AG04450 (cell line): ENCODE measurements at regions not wholly inside any gene's neighbourhood (a gene's known extent, or its start where the extent isn't known, plus 50 kb on each side); places are given as distances from the start of the nearest gene placed in this dataset.

Experiments used
- CTCF ChIA-PET: fragments of 300-600, 350-600 bp; formaldehyde crosslinking; extraction: SDS; loops from one replicate; lab custom pipeline; 2022; ENCODE audit warnings: antibody characterized with exemption, inconsistent platforms; lab: Charles Lee
- POLR2A ChIA-PET: fragments of 350-600 bp; formaldehyde crosslinking; extraction: SDS; loops from one replicate; lab custom pipeline; 2021; ENCODE audit warnings: antibody characterized with exemption, inconsistent platforms; lab: Yijun Ruan, JAX
- DNase-seq: peaks from one replicate; pipeline ENCODE4 v3.0.0-alpha.2; 2011; ENCODE audit warnings: low read depth, low spot score
- H3K27ac ChIP-seq: one replicate; pipeline ENCODE4 v1.5.1; 2012; ENCODE audit warnings: low read depth, low read length, control low read depth
- H3K27me3 ChIP-seq: one replicate; pipeline ENCODE4 v1.6.0; 2012; ENCODE audit warnings: low read length; ENCODE audit not compliant: control insufficient read depth, insufficient read depth
- H3K4me3 ChIP-seq: 2 replicates; pipeline ENCODE4 v1.5.1; 2011; ENCODE audit warnings: mild to moderate bottlenecking, low read depth, low read length, control low read depth
- H3K9me3 ChIP-seq: 2 replicates; pipeline ENCODE4 v1.5.1; 2012; ENCODE audit warnings: low read length; ENCODE audit not compliant: control insufficient read depth, insufficient read depth
- TF ChIP-seq, protein P1 (sequence below): IDR thresholded peaks from 2 replicates; pipeline ENCODE4 v1.5.1; 2011; ENCODE audit warnings: low read depth, low read length, control low read depth, inconsistent platforms

DNA sequence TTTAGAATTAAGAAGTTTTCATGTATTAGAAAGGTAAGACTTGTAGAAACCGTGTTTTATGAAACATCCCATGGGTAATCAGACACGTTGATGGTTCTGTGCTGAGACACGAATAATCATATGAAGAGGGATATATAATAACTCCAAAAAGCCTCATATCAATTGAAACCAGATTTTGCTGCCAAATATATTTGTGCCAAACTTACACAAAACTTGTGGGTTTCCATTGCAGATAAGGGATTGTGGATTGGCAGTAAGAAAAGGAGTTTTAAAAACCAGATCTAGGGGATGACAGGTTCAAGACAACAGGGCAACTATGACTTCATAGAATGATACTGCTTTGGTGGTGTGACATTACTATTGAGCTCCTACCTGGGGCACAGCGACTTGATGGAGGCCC, 616.1 kb downstream of the BCOR start:
- ChIA-PET CTCF (no interaction called here), POLR2A (no interaction called here)
- H3K9me3 ChIP-seq = no peaks in the 10 kb centered on the region
- DNase-seq = no peak
- no peak overlapping the region for H3K4me3 ChIP-seq
- H3K27ac ChIP-seq = no peak overlapping the region
- no peaks in the 10 kb centered on the region for H3K27me3 ChIP-seq
- TF ChIP-seq, protein P1, sequence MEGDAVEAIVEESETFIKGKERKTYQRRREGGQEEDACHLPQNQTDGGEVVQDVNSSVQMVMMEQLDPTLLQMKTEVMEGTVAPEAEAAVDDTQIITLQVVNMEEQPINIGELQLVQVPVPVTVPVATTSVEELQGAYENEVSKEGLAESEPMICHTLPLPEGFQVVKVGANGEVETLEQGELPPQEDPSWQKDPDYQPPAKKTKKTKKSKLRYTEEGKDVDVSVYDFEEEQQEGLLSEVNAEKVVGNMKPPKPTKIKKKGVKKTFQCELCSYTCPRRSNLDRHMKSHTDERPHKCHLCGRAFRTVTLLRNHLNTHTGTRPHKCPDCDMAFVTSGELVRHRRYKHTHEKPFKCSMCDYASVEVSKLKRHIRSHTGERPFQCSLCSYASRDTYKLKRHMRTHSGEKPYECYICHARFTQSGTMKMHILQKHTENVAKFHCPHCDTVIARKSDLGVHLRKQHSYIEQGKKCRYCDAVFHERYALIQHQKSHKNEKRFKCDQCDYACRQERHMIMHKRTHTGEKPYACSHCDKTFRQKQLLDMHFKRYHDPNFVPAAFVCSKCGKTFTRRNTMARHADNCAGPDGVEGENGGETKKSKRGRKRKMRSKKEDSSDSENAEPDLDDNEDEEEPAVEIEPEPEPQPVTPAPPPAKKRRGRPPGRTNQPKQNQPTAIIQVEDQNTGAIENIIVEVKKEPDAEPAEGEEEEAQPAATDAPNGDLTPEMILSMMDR = no peak

DNA sequence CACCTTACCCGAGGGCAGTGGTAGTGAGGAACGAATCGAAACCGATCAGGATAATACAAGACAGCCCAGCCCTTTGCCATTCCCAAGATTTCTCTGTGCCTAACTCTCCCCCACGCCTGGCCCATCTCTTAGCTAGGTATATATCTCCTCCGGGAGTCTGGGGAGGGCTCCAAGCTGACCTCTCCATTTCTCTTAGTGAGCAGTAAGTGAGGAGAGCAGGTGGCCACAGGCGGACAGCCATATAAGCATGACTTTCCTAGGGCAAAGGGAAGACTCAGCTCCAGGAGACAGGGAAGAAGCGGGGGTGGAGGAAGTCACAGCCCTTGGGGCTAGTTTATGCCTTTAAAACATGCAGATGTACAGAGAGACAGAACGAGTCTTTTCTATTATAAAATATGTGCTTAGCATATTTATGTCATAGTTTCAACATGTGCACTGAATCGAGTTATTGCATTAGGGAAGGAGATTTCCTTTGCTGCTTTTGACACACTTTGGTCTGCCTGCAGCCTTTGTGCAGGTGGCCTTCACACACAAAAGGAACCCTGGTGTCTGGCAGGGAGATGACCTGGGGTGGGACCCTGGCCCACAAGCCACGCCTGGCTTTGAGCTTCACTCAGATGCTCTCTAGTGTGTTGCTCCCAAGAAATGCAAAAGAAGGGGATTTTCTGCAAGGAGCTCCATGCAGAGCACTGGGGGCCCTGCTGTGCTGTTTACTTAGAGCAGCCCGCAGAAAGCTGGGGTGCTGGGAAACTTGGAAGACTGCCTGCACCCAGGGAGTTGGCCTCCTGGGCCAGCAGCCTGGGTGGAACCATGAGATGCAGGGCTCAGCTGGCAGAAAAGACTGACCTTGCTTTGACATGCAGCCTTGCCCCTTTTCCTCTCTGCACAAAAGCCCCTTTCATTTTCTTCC, 613.3 kb downstream of the BCOR start:
- POLR2A ChIA-PET = no interaction called here

DNA sequence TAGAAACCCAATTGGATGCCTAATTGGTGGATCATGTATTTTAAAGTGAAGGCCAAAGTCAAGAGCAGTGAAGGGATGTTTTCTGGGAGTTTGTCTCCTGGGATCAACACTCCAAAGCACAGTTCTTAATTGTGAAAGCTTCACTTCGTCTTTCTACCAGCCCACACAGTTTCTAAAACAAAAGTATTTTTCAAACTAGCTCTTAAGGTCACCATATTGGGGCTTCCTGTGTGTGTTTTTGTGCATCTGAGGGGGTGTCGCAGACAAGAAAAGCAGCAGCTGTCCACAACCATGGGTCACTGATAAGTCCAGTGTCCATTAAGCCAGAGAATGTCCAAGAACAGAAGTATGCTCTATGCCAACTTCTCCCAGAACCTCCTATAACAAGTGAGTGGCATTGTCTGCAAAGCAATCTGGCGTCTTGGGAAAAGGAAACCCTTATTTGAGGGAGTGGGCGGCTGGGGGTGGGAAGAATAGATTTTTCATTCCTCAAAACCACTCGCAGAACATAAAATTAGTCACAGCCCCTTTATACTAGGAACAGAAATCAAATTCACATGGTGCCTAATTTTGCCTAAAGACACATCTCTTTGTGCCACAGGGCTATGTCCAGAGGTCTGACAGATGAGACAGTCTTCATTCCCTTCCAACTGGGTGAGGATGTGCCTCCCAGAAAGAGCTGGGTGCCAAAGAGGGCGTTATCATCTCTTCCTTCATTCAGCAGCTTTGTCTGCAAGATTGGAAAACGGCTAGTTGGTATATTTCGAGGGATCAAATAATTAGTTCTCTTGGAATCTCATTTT, 610.4 kb downstream of the BCOR start:
- CTCF ChIA-PET = no interaction called here
- H3K27me3 ChIP-seq = no peaks in the 10 kb centered on the region
- DNase-seq = no peak
- POLR2A ChIA-PET = no interaction called here
- TF ChIP-seq, protein P1 = no peak
- H3K4me3 ChIP-seq = no peak overlapping the region
- H3K9me3 ChIP-seq = no peaks in the 10 kb centered on the region
- H3K27ac ChIP-seq = no peak overlapping the region

More for the DNA sequence above, 613.3 kb downstream of the BCOR start:
- Histone ChIP-seq H3K27me3 (no peaks in the 10 kb centered on the region), H3K9me3 (no peaks in the 10 kb centered on the region), H3K4me3 (no peak overlapping the region), H3K27ac (no peak overlapping the region)
- no peak for DNase-seq
- TF ChIP-seq, protein P1 = no peak
- CTCF ChIA-PET = no interaction called here

DNA sequence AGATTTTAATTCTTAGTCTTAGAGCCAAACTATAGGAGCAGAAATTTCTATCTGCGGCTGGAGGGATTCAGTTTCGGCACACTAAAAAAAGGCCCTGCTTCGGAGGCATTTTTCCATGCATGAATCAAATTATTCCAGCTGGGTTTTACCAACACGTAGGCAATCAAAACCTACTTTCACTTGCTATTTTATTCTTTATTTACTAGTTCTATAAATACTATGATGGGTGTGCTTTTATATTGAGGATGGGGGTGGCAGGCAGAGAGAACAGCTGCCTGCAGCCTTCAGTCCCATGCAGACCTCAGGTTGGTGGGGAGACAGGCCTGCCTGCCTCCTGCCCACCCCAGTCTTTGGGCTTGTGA, 609.8 kb downstream of the BCOR start:
- TF ChIP-seq, protein P1 = no peak
- H3K4me3 ChIP-seq = no peak overlapping the region
- H3K27me3 ChIP-seq = no peaks in the 10 kb centered on the region
- ChIA-PET POLR2A (no interaction called here), CTCF (no interaction called here)
- no peak for DNase-seq
- no peaks in the 10 kb centered on the region for H3K9me3 ChIP-seq
- no peak overlapping the region for H3K27ac ChIP-seq
